ENCODE measurements at regions not wholly inside any gene's neighbourhood (a gene's known extent, or its start where the extent isn't known, plus 50 kb on each side); places are given as distances from the start of the nearest gene placed in this dataset.

GRCh38 chr2:136452528-136452927 is 312.8 kb upstream of the THSD7B start:
- no peak for TF ChIP-seq CTCF (IDR thresholded peaks at IDR 0.05; ENCODE audit: insufficient read depth, low read depth, low read length, missing control alignments)
- DNase-seq (ENCODE audit: low read depth): no peak
- no peak overlapping the region for H3K4me3 ChIP-seq (ENCODE audit: low read length)

GRCh38 chr2:136448986-136449780 is 316.2 kb upstream of the THSD7B start:
- no peak for TF ChIP-seq CTCF (IDR thresholded peaks at IDR 0.05; ENCODE audit: insufficient read depth, low read depth, low read length, missing control alignments)
- DNase-seq (ENCODE audit: low read depth): no peak
- no peak overlapping the region for H3K4me3 ChIP-seq (ENCODE audit: low read length)

GRCh38 chr2:136448432-136448831 is 316.9 kb upstream of the THSD7B start:
- no peak for TF ChIP-seq CTCF (IDR thresholded peaks at IDR 0.05; ENCODE audit: insufficient read depth, low read depth, low read length, missing control alignments)
- no peak for DNase-seq (ENCODE audit: low read depth)
- no peak overlapping the region for H3K4me3 ChIP-seq (ENCODE audit: low read length)

GRCh38 chr2:136444323-136444722 is 321.0 kb upstream of the THSD7B start:
- no peak overlapping the region for H3K4me3 ChIP-seq (ENCODE audit: low read length)
- no peak for DNase-seq (ENCODE audit: low read depth)
- no peak for TF ChIP-seq CTCF (IDR thresholded peaks at IDR 0.05; ENCODE audit: insufficient read depth, low read depth, low read length, missing control alignments)

GRCh38 chr2:136443661-136444060 is 321.7 kb upstream of the THSD7B start:
- no peak overlapping the region for H3K4me3 ChIP-seq (ENCODE audit: low read length)
- TF ChIP-seq CTCF (IDR thresholded peaks at IDR 0.05; ENCODE audit: insufficient read depth, low read depth, low read length, missing control alignments): no peak
- DNase-seq (ENCODE audit: low read depth): no peak

GRCh38 chr2:136441979-136442714 is 323.2 kb upstream of the THSD7B start:
- DNase-seq (ENCODE audit: low read depth): no peak
- no peak overlapping the region for H3K4me3 ChIP-seq (ENCODE audit: low read length)
- TF ChIP-seq CTCF (IDR thresholded peaks at IDR 0.05; ENCODE audit: insufficient read depth, low read depth, low read length, missing control alignments): no peak

Measured in epithelial cell of esophagus (primary cell).